Type B pancreatic cell (in vitro differentiated cells): ENCODE measurements at regions not wholly inside any gene's neighbourhood (a gene's known extent, or its start where the extent isn't known, plus 50 kb on each side); places are given as distances from the start of the nearest gene placed in this dataset.

Experiments used
- DNase-seq: peaks from one replicate; pipeline ENCODE4 v3.0.0; 2021; ENCODE audit warnings: mixed read lengths; ENCODE audit not compliant: unreplicated experiment; ENCODE audit errors: extremely low spot score
- H3K27ac Mint-ChIP-seq: 2 replicates; pipeline ENCODE4 v1.8.0; 2021; ENCODE audit warnings: mild to moderate bottlenecking, mixed read lengths
- H3K27me3 Mint-ChIP-seq: 2 replicates; pipeline ENCODE4 v1.8.0; 2021; ENCODE audit warnings: mixed read lengths
- H3K36me3 Mint-ChIP-seq: 2 replicates; pipeline ENCODE4 v1.8.0; 2021; ENCODE audit warnings: mixed read lengths
- H3K4me1 Mint-ChIP-seq: one replicate; pipeline ENCODE4 v1.8.0; 2021; ENCODE audit warnings: mixed read lengths; ENCODE audit not compliant: unreplicated experiment
- H3K4me3 Mint-ChIP-seq: 2 replicates; pipeline ENCODE4 v1.8.0; 2021; ENCODE audit warnings: mild to moderate bottlenecking, mixed read lengths
- H3K9me3 Mint-ChIP-seq: 2 replicates; pipeline ENCODE4 v1.8.0; 2021; ENCODE audit warnings: mixed read lengths
- CTCF ChIP-seq: fragments of 200-600 bp; sonication (generic); conservative IDR thresholded peaks from 2 replicates; pipeline ENCODE4 v1.5.0; 2021; ENCODE audit warnings: antibody characterized with exemption, mild to moderate bottlenecking

GRCh38 chr6:40334496-40335270 is 252.5 kb downstream of the LRFN2 start:
- Mint-ChIP-seq H3K27ac (peak overlapping the region; percentile 71), H3K36me3 (no peaks in the 10 kb centered on the region), H3K4me3 (peak overlapping the region; percentile 35), H3K4me1 (peaks cover 31% of the 10 kb centered on the region), H3K27me3 (peaks cover 65% of the 10 kb centered on the region), H3K9me3 (no peaks in the 10 kb centered on the region)
- DNase-seq, result no peak
- TF ChIP-seq CTCF, result no peak

- peaks cover 48% of the 10 kb centered on the region for H3K4me1 Mint-ChIP-seq
- H3K27ac Mint-ChIP-seq, result no peak overlapping the region
- peaks cover 65% of the 10 kb centered on the region for H3K27me3 Mint-ChIP-seq
- no peak for TF ChIP-seq CTCF
- no peak for DNase-seq
- H3K4me3 Mint-ChIP-seq, result no peak overlapping the region
- H3K9me3 Mint-ChIP-seq, result no peaks in the 10 kb centered on the region
- no peaks in the 10 kb centered on the region for H3K36me3 Mint-ChIP-seq
Observed at GRCh38 chr6:40331545-40331944, 255.6 kb downstream of the LRFN2 start.

GRCh38 chr6:40330301-40330721 is 256.9 kb downstream of the LRFN2 start:
- no peak overlapping the region for H3K4me3 Mint-ChIP-seq
- H3K36me3 Mint-ChIP-seq, result no peaks in the 10 kb centered on the region
- no peak for DNase-seq
- peaks cover 39% of the 10 kb centered on the region for H3K4me1 Mint-ChIP-seq
- peaks cover 56% of the 10 kb centered on the region for H3K27me3 Mint-ChIP-seq
- H3K9me3 Mint-ChIP-seq, result no peaks in the 10 kb centered on the region
- TF ChIP-seq CTCF, result no peak
- H3K27ac Mint-ChIP-seq, result no peak overlapping the region

- Mint-ChIP-seq H3K27me3 (peaks cover 51% of the 10 kb centered on the region), H3K9me3 (no peaks in the 10 kb centered on the region), H3K27ac (peak overlapping the region; percentile 7), H3K36me3 (no peaks in the 10 kb centered on the region), H3K4me3 (no peak overlapping the region), H3K4me1 (peaks cover 35% of the 10 kb centered on the region)
- DNase-seq, result no peak
- TF ChIP-seq CTCF, result no peak
Observed at GRCh38 chr6:40328986-40329545, 258.1 kb downstream of the LRFN2 start.

- TF ChIP-seq CTCF, result peak; percentile 74
- H3K4me3 Mint-ChIP-seq, result no peak overlapping the region
- H3K36me3 Mint-ChIP-seq, result no peaks in the 10 kb centered on the region
- H3K9me3 Mint-ChIP-seq, result no peaks in the 10 kb centered on the region
- peak overlapping the region; percentile 7 for H3K27ac Mint-ChIP-seq
- peaks cover 48% of the 10 kb centered on the region for H3K27me3 Mint-ChIP-seq
- no peak for DNase-seq
- H3K4me1 Mint-ChIP-seq, result peaks cover 30% of the 10 kb centered on the region
Observed at GRCh38 chr6:40328386-40328985, 258.7 kb downstream of the LRFN2 start.
